Coronary artery (tissue), 2 donors: ENCODE measurements at regions not wholly inside any gene's neighbourhood (a gene's known extent, or its start where the extent isn't known, plus 50 kb on each side); places are given as distances from the start of the nearest gene placed in this dataset.

ENCODE experiments used
- DNase-seq: peaks from one replicate; pipeline ENCODE4 v3.0.0-alpha.2; 2017; ENCODE audit warnings: low spot score
- H3K27ac ChIP-seq, 2 donors: fragments of 200-600 bp; sonication (generic); one replicate each; pipeline ENCODE4 v1.5.1; 2016 to 2019
- H3K4me3 ChIP-seq: fragments of 200-600 bp; sonication (generic); 2 replicates; pipeline ENCODE4 v1.5.1; 2016; ENCODE audit warnings: mild to moderate bottlenecking, moderate library complexity
- CTCF ChIP-seq: fragments of 200-600 bp; sonication (generic); IDR thresholded peaks from one replicate; pipeline ENCODE4 v1.5.1; 2019; ENCODE audit warnings: antibody characterized with exemption

GRCh38 chr14:104390221-104390931 is 189.2 kb upstream of the C14orf180 start:
- DNase-seq: peak; percentile 41
- Histone ChIP-seq H3K4me3 (no peak overlapping the region), H3K27ac (no peak overlapping the region)
- no peak for TF ChIP-seq CTCF

- Histone ChIP-seq H3K27ac (no peak overlapping the region), H3K4me3 (no peak overlapping the region)
- TF ChIP-seq CTCF: no peak
- DNase-seq: peak; percentile 46
Measured at GRCh38 chr14:104390941-104391901, 188.3 kb upstream of the C14orf180 start.

- peak; percentile 36 for DNase-seq
- H3K27ac ChIP-seq: no peak overlapping the region
- no peak overlapping the region for H3K4me3 ChIP-seq
- TF ChIP-seq CTCF: no peak
Measured at GRCh38 chr14:104392001-104392395, 187.6 kb upstream of the C14orf180 start.

- no peak for TF ChIP-seq CTCF
- peak; percentile 66 for DNase-seq
Measured at GRCh38 chr14:104392396-104393198, 187.0 kb upstream of the C14orf180 start.

GRCh38 chr14:104393199-104393897 is 186.2 kb upstream of the C14orf180 start:
- Histone ChIP-seq H3K27ac (peak overlapping the region in 1 of 2 donors; percentile 41), H3K4me3 (no peak overlapping the region)
- TF ChIP-seq CTCF: no peak
- DNase-seq: peak; percentile 62

More at GRCh38 chr14:104392396-104393198, 187.0 kb upstream of the C14orf180 start:
- Histone ChIP-seq H3K4me3 (no peak overlapping the region), H3K27ac (no peak overlapping the region)

- no peak overlapping the region for H3K4me3 ChIP-seq
- peak overlapping the region in 1 of 2 donors; percentile 41 for H3K27ac ChIP-seq
- no peak for TF ChIP-seq CTCF
- DNase-seq: peak; percentile 70
Measured at GRCh38 chr14:104393898-104394381, 185.6 kb upstream of the C14orf180 start.
